Right ventricle myocardium inferior (tissue), 1 donor: ENCODE measurements at regions not wholly inside any gene's neighbourhood (a gene's known extent, or its start where the extent isn't known, plus 50 kb on each side); places are given as distances from the start of the nearest gene placed in this dataset.
"Not testable (repeated sequence)": the region's sequence is repeated elsewhere in the genome, so short reads cannot be mapped to it uniquely, and the experiment has no call there.

Experiments used
- ATAC-seq: fragments of 200-7000 bp; cut with Tn5 transposase; one replicate; pipeline ENCODE4 v1.9.1; 2020; ENCODE audit warnings: mild to moderate bottlenecking, moderate library complexity
- DNase-seq: peaks from one replicate; pipeline ENCODE4 v3.0.0; 2021; ENCODE audit errors: missing footprints
- intact Hi-C: fragments of 100-400 bp; cut with DNase I; formaldehyde crosslinking; loops from one replicate; pipeline ENCODE4 v1.11.0; 2022
- donor health status: DM: no; HTN: yes; CAD: no; lungs with severe emphysema.

DNA sequence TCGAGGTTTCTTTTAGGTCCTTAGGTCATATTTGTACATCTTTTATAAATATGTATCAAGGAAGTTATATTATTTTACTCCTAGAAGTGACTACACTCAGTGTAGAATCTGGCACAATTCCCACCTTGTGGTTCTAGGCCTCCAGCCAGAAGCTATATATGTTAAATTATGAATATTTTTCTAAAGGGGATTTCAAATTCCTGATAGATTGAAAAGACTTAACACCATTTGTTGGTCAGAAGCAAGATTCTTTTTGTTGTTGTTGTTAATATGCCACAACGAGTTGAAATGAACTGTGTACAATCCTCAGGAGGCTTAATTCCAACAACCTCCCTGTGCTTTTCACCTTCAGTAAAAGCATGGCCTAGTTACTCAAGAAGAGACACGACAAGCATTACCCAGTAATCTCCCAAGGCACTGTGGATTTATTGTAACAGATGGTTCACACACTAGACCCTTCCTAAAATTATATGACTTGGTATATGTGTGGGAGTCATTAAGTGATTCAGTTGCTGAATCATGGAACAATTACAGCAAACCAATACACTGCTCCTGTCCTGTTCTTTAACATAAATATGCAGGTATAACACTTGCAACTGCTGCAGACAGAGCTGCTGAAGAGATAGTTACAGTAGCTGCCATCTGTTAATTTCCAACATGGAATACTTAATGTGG, 964.4 kb upstream of the GOT2 start:
- DNase-seq: no peak
- no peak for ATAC-seq
- intact Hi-C loops: no loop called here

GRCh38 chr16:59697761-59698160, 963.6 kb upstream of the GOT2 start:
- no peak for DNase-seq
- ATAC-seq: no peak
- intact Hi-C loops: no loop called here

GRCh38 chr16:59697236-59697635, 963.1 kb upstream of the GOT2 start:
- DNase-seq (no peak), ATAC-seq (no peak)
- intact Hi-C loops: no loop called here

GRCh38 chr16:59696495-59696894, 962.4 kb upstream of the GOT2 start:
- intact Hi-C loops: no loop called here
- ATAC-seq (no peak), DNase-seq (no peak)

GRCh38 chr16:59690216-59690615, 956.1 kb upstream of the GOT2 start:
- intact Hi-C loops: no loop called here
- ATAC-seq (no peak), DNase-seq (no peak)

GRCh38 chr16:59688006-59688405, 953.9 kb upstream of the GOT2 start:
- no peak for ATAC-seq
- DNase-seq: no peak
- intact Hi-C loops: no loop called here

- ATAC-seq: no peak
- DNase-seq: no peak
- intact Hi-C loops: no loop called here
These were observed 952.3 kb upstream of the GOT2 start for GRCh38 chr16:59686405-59686804.

DNA sequence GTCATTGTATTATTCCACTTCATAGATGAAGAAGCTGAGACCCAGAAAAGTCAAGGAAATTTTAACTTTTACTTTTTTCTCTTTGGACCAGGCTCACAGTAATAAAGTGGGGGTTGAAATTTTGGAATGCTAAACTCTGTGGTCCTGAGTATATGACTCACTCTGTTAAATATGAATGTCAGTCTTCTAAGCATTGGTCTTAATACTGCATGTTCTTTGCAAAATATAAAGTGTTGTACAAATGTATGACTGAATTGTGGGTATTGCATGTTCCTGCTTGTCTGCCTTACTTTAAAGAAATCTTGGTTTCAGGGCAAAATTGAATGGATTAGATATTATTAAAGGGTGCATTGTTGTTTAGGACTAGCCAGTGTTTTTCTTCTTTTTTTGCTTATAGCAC, 950.8 kb upstream of the GOT2 start:
- no peak for ATAC-seq
- intact Hi-C loops: no loop called here
- no peak for DNase-seq

DNA sequence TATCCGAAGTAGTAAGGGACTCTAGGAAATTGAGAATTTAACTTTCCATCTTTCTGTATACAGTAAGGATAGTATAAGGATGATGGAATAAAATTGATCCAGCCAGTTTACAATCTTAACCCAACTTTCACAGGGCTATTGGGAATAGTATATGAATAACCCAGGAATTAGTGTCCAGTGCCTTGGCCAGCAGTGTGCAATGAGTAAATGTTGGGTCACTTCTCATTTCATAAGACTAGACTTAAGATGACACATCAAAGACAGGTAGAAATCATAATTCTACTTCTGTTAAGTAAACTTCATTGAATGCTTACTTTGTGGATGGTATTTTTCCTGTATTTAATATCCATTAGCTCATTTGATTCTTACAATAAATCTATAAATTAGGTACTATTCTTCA, 949.6 kb upstream of the GOT2 start:
- ATAC-seq: no peak
- intact Hi-C loops: no loop called here

GRCh38 chr16:59665618-59666220, 931.6 kb upstream of the GOT2 start:
- intact Hi-C loops: no loop called here
- no peak for ATAC-seq
- no peak for DNase-seq

More for the DNA sequence above, 949.6 kb upstream of the GOT2 start:
- DNase-seq: no peak

DNA sequence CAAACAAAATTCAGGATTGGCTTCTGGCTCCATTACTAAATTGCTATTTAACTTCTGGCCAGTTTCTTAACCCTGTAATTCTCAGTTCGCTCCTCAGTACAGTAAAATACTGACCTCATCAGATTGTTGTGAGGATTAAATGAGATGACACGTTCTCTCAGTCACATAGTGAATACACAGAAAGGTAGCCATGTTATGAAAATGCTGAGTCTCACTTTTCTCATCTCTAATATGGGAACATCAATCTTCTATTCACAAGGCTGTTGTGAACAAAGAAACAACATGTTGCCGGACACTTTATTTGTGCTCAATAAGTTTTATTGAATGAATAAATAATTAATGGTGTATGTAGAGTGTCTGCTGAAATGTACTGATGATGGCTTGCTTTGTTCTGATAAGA, 924.5 kb upstream of the GOT2 start:
- ATAC-seq (no peak), DNase-seq (no peak)
- intact Hi-C loops: no loop called here

- DNase-seq (no peak), ATAC-seq (no peak)
- intact Hi-C loops: no loop called here
These were observed 920.9 kb upstream of the GOT2 start for GRCh38 chr16:59655031-59655430.

DNA sequence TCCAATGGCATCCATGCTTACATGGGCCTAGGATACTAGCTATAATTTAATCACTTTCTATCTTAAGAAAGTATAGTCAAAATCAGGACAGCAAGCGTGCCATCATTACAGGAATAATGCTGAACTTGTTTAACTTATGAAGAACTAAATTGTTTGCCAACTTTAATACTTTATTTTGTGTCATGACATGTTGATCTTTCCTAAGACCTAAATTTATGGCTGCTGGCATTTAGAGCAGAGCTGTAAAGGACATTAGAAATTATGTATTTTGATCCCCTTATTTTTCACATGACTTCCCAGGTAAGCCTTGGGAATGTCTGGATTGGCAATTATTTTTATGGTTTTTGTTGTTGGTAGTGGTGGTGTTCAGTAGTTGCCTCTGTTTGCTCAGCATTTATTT, 920.3 kb upstream of the GOT2 start:
- ATAC-seq (no peak), DNase-seq (no peak)
- intact Hi-C loops: no loop called here

- no peak for ATAC-seq
These were observed 917.5 kb upstream of the GOT2 start for GRCh38 chr16:59651662-59652061.

GRCh38 chr16:59645194-59645593, 911.1 kb upstream of the GOT2 start:
- DNase-seq: no peak
- intact Hi-C loops: no loop called here
- ATAC-seq: no peak

More at GRCh38 chr16:59651662-59652061, 917.5 kb upstream of the GOT2 start:
- no peak for DNase-seq
- intact Hi-C loops: no loop called here

GRCh38 chr16:59635674-59636073, 901.6 kb upstream of the GOT2 start:
- ATAC-seq (no peak), DNase-seq (no peak)
- intact Hi-C loops: no loop called here

DNA sequence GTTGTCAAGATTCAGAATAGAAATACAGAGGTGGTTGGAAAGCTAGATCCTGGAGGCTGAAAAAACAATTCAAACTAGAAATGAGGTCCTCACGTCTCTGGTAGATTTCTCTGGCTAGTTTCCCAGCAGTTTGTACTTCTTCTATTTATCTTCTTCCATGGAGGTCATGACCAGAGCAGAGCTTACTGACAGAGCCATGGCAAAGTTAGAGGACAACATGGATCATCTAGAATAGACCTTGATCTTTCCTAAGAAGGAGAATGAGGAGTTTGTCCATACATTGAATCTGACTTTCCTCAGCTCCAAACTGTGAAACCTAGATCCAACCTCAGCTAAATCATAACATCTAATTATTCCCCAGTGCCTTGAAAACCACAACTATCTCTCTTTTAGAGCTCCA, 900.8 kb upstream of the GOT2 start:
- intact Hi-C loops: no loop called here
- ATAC-seq (no peak), DNase-seq (no peak)

DNA sequence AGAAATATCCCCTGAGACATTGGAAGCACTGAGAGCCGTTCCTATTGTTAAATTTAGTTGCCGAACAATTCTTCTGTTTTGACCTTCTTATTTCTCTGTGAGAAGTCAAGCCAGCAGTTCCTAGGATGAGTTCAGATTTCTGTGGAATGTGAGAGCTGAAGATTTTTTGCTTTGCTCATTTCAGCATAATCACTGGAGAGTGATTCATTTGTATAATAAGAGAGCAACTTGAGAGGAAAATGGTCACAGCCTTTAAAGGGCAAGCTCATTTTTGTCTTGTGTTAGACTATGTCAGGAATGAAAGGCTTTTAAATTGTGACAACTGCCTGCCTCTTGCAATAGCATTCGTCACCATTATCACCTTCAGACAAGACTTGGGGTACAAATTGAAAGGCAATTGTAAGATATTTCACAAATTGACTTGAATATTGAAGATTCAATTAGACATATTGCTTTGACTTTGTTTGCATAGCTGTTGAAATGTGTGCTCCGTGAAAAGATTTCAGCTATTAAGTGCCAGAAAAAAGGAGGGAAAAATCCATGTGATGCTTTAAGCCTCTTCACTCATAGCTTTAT, 900.0 kb upstream of the GOT2 start:
- intact Hi-C loops: no loop called here
- no peak for ATAC-seq
- DNase-seq: no peak

DNA sequence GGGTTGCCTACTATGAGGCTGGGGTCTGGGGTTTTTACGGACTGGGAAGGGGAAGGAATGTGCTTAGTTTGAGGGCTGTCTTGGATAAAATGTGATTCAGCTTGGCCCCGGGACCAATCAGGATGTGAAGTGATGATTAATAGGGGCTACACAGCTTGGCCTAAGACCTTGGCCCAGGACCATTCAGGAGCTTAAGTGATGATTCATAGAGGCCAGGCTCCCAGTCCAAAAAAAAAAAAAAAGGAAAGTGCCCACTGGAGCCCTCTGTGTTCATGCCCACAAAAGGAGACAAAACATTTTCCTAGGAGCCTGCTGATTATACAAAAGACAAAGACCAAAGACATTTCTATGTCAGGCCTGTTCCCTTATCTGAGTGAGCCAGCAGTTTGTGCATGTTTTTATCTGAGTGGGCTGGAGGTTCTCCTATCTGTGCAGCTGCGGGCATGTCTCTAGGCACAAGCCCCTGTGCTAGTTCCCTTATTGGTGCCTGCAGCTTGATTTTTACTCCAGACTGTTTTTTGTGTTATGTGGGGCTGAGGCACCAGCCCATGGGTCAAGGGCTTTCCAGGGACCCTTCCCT, 898.2 kb upstream of the GOT2 start:
- intact Hi-C loops: no loop called here
- DNase-seq (no peak), ATAC-seq (no peak)

GRCh38 chr16:59624381-59624780, 890.3 kb upstream of the GOT2 start:
- DNase-seq, ATAC-seq, intact Hi-C loops: not testable (repeated sequence)
